ENCODE measurements at regions not wholly inside any gene's neighbourhood (a gene's known extent, or its start where the extent isn't known, plus 50 kb on each side); places are given as distances from the start of the nearest gene placed in this dataset.

GRCh38 chr3:150311156-150311555 is 96.9 kb upstream of the TSC22D2 start:
- Histone ChIP-seq H3K4me1 (ENCODE audit: insufficient read depth, low read length) (no peaks in the 10 kb centered on the region; the same call in 1 of the 2 replicates), H3K27me3 (ENCODE audit: insufficient read depth, low read length) (no peaks in the 10 kb centered on the region), H3K4me3 (ENCODE audit: low read length) (no peak overlapping the region), H3K36me3 (ENCODE audit: insufficient read depth, low read depth, low read length) (no peaks in the 10 kb centered on the region), H3K27ac (ENCODE audit: low read length) (no peak overlapping the region), H3K9me3 (ENCODE audit: insufficient read depth, low read depth, low read length) (no peaks in the 10 kb centered on the region), H3K9ac (ENCODE audit: low read depth, low read length) (no peak overlapping the region)

GRCh38 chr3:150309557-150309956 is 98.5 kb upstream of the TSC22D2 start:
- Histone ChIP-seq H3K4me3 (ENCODE audit: low read length) (no peak overlapping the region), H3K9ac (ENCODE audit: low read depth, low read length) (no peak overlapping the region), H3K27ac (ENCODE audit: low read length) (no peak overlapping the region), H3K9me3 (ENCODE audit: insufficient read depth, low read depth, low read length) (no peaks in the 10 kb centered on the region), H3K36me3 (ENCODE audit: insufficient read depth, low read depth, low read length) (no peaks in the 10 kb centered on the region), H3K4me1 (ENCODE audit: insufficient read depth, low read length) (no peaks in the 10 kb centered on the region), H3K27me3 (ENCODE audit: insufficient read depth, low read length) (no peaks in the 10 kb centered on the region)

- Histone ChIP-seq H3K36me3 (ENCODE audit: insufficient read depth, low read depth, low read length) (no peaks in the 10 kb centered on the region), H3K27ac (ENCODE audit: low read length) (no peak overlapping the region), H3K4me1 (ENCODE audit: insufficient read depth, low read length) (no peaks in the 10 kb centered on the region)
Observed at GRCh38 chr3:150309257-150309542, 98.9 kb upstream of the TSC22D2 start.

GRCh38 chr3:150308481-150309256 is 99.4 kb upstream of the TSC22D2 start:
- no peaks in the 10 kb centered on the region for H3K36me3 ChIP-seq (ENCODE audit: insufficient read depth, low read depth, low read length)
- H3K27ac ChIP-seq (ENCODE audit: low read length), result no peak overlapping the region
- no peaks in the 10 kb centered on the region for H3K9me3 ChIP-seq (ENCODE audit: insufficient read depth, low read depth, low read length)
- H3K27me3 ChIP-seq (ENCODE audit: insufficient read depth, low read length), result no peaks in the 10 kb centered on the region
- no peak overlapping the region for H3K9ac ChIP-seq (ENCODE audit: low read depth, low read length)
- no peaks in the 10 kb centered on the region for H3K4me1 ChIP-seq (ENCODE audit: insufficient read depth, low read length)
- H3K4me3 ChIP-seq (ENCODE audit: low read length), result no peak overlapping the region

More at GRCh38 chr3:150309257-150309542, 98.9 kb upstream of the TSC22D2 start:
- Histone ChIP-seq H3K9ac (ENCODE audit: low read depth, low read length) (no peak overlapping the region), H3K9me3 (ENCODE audit: insufficient read depth, low read depth, low read length) (no peaks in the 10 kb centered on the region), H3K27me3 (ENCODE audit: insufficient read depth, low read length) (no peaks in the 10 kb centered on the region), H3K4me3 (ENCODE audit: low read length) (no peak overlapping the region)

GRCh38 chr3:150308037-150308319 is 100.1 kb upstream of the TSC22D2 start:
- H3K4me1 ChIP-seq (ENCODE audit: insufficient read depth, low read length), result no peaks in the 10 kb centered on the region
- H3K9me3 ChIP-seq (ENCODE audit: insufficient read depth, low read depth, low read length), result no peaks in the 10 kb centered on the region
- H3K9ac ChIP-seq (ENCODE audit: low read depth, low read length), result no peak overlapping the region
- H3K27ac ChIP-seq (ENCODE audit: low read length), result no peak overlapping the region
- H3K4me3 ChIP-seq (ENCODE audit: low read length), result no peak overlapping the region
- no peaks in the 10 kb centered on the region for H3K36me3 ChIP-seq (ENCODE audit: insufficient read depth, low read depth, low read length)
- H3K27me3 ChIP-seq (ENCODE audit: insufficient read depth, low read length), result no peaks in the 10 kb centered on the region

- no peaks in the 10 kb centered on the region for H3K27me3 ChIP-seq (ENCODE audit: insufficient read depth, low read length)
- no peaks in the 10 kb centered on the region for H3K4me1 ChIP-seq (ENCODE audit: insufficient read depth, low read length)
- H3K9me3 ChIP-seq (ENCODE audit: insufficient read depth, low read depth, low read length), result no peaks in the 10 kb centered on the region
- no peaks in the 10 kb centered on the region for H3K36me3 ChIP-seq (ENCODE audit: insufficient read depth, low read depth, low read length)
- no peak overlapping the region for H3K27ac ChIP-seq (ENCODE audit: low read length)
- H3K9ac ChIP-seq (ENCODE audit: low read depth, low read length), result no peak overlapping the region
- H3K4me3 ChIP-seq (ENCODE audit: low read length), result no peak overlapping the region
Observed at GRCh38 chr3:150307311-150308036, 100.6 kb upstream of the TSC22D2 start.

GRCh38 chr3:150306906-150307305 is 101.2 kb upstream of the TSC22D2 start:
- H3K9me3 ChIP-seq (ENCODE audit: insufficient read depth, low read depth, low read length), result no peaks in the 10 kb centered on the region
- H3K36me3 ChIP-seq (ENCODE audit: insufficient read depth, low read depth, low read length), result no peaks in the 10 kb centered on the region
- no peaks in the 10 kb centered on the region for H3K27me3 ChIP-seq (ENCODE audit: insufficient read depth, low read length)
- no peaks in the 10 kb centered on the region for H3K4me1 ChIP-seq (ENCODE audit: insufficient read depth, low read length)
- H3K9ac ChIP-seq (ENCODE audit: low read depth, low read length), result no peak overlapping the region
- no peak overlapping the region for H3K27ac ChIP-seq (ENCODE audit: low read length)
- H3K4me3 ChIP-seq (ENCODE audit: low read length), result no peak overlapping the region

GRCh38 chr3:150306083-150306482 is 102.0 kb upstream of the TSC22D2 start:
- Histone ChIP-seq H3K9ac (ENCODE audit: low read depth, low read length) (no peak overlapping the region), H3K27ac (ENCODE audit: low read length) (no peak overlapping the region), H3K27me3 (ENCODE audit: insufficient read depth, low read length) (no peaks in the 10 kb centered on the region), H3K9me3 (ENCODE audit: insufficient read depth, low read depth, low read length) (no peaks in the 10 kb centered on the region), H3K36me3 (ENCODE audit: insufficient read depth, low read depth, low read length) (no peaks in the 10 kb centered on the region), H3K4me3 (ENCODE audit: low read length) (no peak overlapping the region), H3K4me1 (ENCODE audit: insufficient read depth, low read length) (no peaks in the 10 kb centered on the region)

- Histone ChIP-seq H3K27me3 (ENCODE audit: insufficient read depth, low read length) (no peaks in the 10 kb centered on the region), H3K4me1 (ENCODE audit: insufficient read depth, low read length) (peaks cover 7% of the 10 kb centered on the region; the same call in 1 of the 2 replicates)
Observed at GRCh38 chr3:150303768-150304167, 104.3 kb upstream of the TSC22D2 start.

GRCh38 chr3:150302246-150302645 is 105.9 kb upstream of the TSC22D2 start:
- no peak overlapping the region for H3K27ac ChIP-seq (ENCODE audit: low read length)
- H3K4me3 ChIP-seq (ENCODE audit: low read length), result no peak overlapping the region
- no peaks in the 10 kb centered on the region for H3K9me3 ChIP-seq (ENCODE audit: insufficient read depth, low read depth, low read length)
- H3K9ac ChIP-seq (ENCODE audit: low read depth, low read length), result no peak overlapping the region
- H3K27me3 ChIP-seq (ENCODE audit: insufficient read depth, low read length), result no peaks in the 10 kb centered on the region
- H3K36me3 ChIP-seq (ENCODE audit: insufficient read depth, low read depth, low read length), result no peaks in the 10 kb centered on the region
- peaks cover 9% of the 10 kb centered on the region; the same call in 1 of the 2 replicates for H3K4me1 ChIP-seq (ENCODE audit: insufficient read depth, low read length)

More at GRCh38 chr3:150303768-150304167, 104.3 kb upstream of the TSC22D2 start:
- Histone ChIP-seq H3K9ac (ENCODE audit: low read depth, low read length) (no peak overlapping the region), H3K27ac (ENCODE audit: low read length) (no peak overlapping the region), H3K4me3 (ENCODE audit: low read length) (no peak overlapping the region), H3K9me3 (ENCODE audit: insufficient read depth, low read depth, low read length) (no peaks in the 10 kb centered on the region), H3K36me3 (ENCODE audit: insufficient read depth, low read depth, low read length) (no peaks in the 10 kb centered on the region)

- Histone ChIP-seq H3K27ac (ENCODE audit: low read length) (no peak overlapping the region), H3K9ac (ENCODE audit: low read depth, low read length) (no peak overlapping the region), H3K4me3 (ENCODE audit: low read length) (no peak overlapping the region), H3K4me1 (ENCODE audit: insufficient read depth, low read length) (peaks cover 21% of the 10 kb centered on the region), H3K9me3 (ENCODE audit: insufficient read depth, low read depth, low read length) (no peaks in the 10 kb centered on the region), H3K27me3 (ENCODE audit: insufficient read depth, low read length) (no peaks in the 10 kb centered on the region), H3K36me3 (ENCODE audit: insufficient read depth, low read depth, low read length) (no peaks in the 10 kb centered on the region)
Observed at GRCh38 chr3:150300852-150301517, 107.1 kb upstream of the TSC22D2 start.

- H3K4me3 ChIP-seq (ENCODE audit: low read length), result no peak overlapping the region
- no peaks in the 10 kb centered on the region for H3K27me3 ChIP-seq (ENCODE audit: insufficient read depth, low read length)
- H3K4me1 ChIP-seq (ENCODE audit: insufficient read depth, low read length), result peaks cover 22% of the 10 kb centered on the region
- no peaks in the 10 kb centered on the region for H3K36me3 ChIP-seq (ENCODE audit: insufficient read depth, low read depth, low read length)
- no peak overlapping the region for H3K27ac ChIP-seq (ENCODE audit: low read length)
- no peaks in the 10 kb centered on the region for H3K9me3 ChIP-seq (ENCODE audit: insufficient read depth, low read depth, low read length)
- H3K9ac ChIP-seq (ENCODE audit: low read depth, low read length), result no peak overlapping the region
Observed at GRCh38 chr3:150300388-150300787, 107.7 kb upstream of the TSC22D2 start.

Data from iPS-20b (cell line).